Uterus (tissue), 3 donors: ENCODE measurements at regions not wholly inside any gene's neighbourhood (a gene's known extent, or its start where the extent isn't known, plus 50 kb on each side); places are given as distances from the start of the nearest gene placed in this dataset.

Source experiments
- DNase-seq, 2 donors: peaks; one replicate each; pipeline ENCODE4 v3.0.0-alpha.2; 2019 to 2020
- H3K27ac ChIP-seq, 2 donors: fragments of 200-600 bp; sonication (generic); 1 replicate in 1 of 2; 2 replicates in 1 of 2; pipeline ENCODE4 v1.5.1; 2016 to 2018
- H3K27me3 ChIP-seq, 2 donors: fragments of 200-600 bp; sonication (generic); one replicate each; pipeline ENCODE4 v1.5.1; 2018 to 2019; ENCODE audit warnings: control low read depth in 1 of 2
- H3K36me3 ChIP-seq, 2 donors: fragments of 200-600 bp; sonication (generic); one replicate each; pipeline ENCODE4 v1.5.1; 2019; ENCODE audit warnings: control low read depth in 1 of 2
- H3K4me1 ChIP-seq, 2 donors: fragments of 200-600 bp; sonication (generic); one replicate each; pipeline ENCODE4 v1.5.1; 2018 to 2019; ENCODE audit warnings: control low read depth in 1 of 2
- H3K4me3 ChIP-seq, 2 donors: fragments of 200-600 bp; sonication (generic); 1 replicate in 1 of 2; 2 replicates in 1 of 2; pipeline ENCODE4 v1.5.1; 2018 to 2019; ENCODE audit warnings: mild to moderate bottlenecking in 1 of 2
- H3K9me3 ChIP-seq, 2 donors: fragments of 200-600 bp; sonication (generic); one replicate each; pipeline ENCODE4 v1.5.1; 2019; ENCODE audit warnings: control low read depth in 1 of 2
- CTCF ChIP-seq, 4 experiments: fragments of 200-600 bp in 2 of 4; fragments of 450-650 bp in 2 of 4; sonication (generic) in 2 of 4; IDR thresholded peaks; one replicate each; pipeline ENCODE4 v1.5.1; 2016 to 2019; ENCODE audit warnings: antibody characterized with exemption in 4 of 4, mild to moderate bottlenecking in 2 of 4, moderate library complexity in 1 of 4
- POLR2A ChIP-seq, 2 donors: fragments of 450-650 bp; IDR thresholded peaks; one replicate each; pipeline ENCODE4 v1.6.1; 2016; ENCODE audit warnings: antibody characterized with exemption in 2 of 2, mild to moderate bottlenecking in 1 of 2, moderate library complexity in 1 of 2
- intact Hi-C: fragments of 100-400 bp; cut with DNase I; formaldehyde crosslinking; loops from one replicate; pipeline ENCODE4 v1.15.1; 2023; ENCODE audit warnings: low total_unique reads
- donor health status: DM: yes; HTN: yes; CAD: no.

DNA sequence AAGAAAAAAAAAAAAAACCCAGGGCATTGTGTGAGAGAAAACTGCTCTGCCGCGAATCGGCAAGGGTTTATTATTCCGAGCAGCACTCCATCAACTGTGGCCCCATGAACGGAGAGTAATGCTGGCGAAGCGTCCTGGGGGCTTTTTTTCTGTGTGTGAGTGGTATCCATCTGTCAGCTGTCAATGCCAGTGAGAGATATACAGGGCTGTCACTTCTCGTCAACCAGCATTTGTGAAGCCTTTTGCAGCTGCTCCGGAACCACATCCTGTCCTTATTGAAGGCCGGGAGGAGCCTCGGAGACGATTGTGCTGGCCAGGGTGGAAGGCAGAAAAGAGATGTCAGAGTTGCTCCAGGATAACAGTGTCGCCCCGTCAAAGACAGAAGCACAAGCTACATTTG lies 356.9 kb upstream of the SMIM21 start:
- no peak for TF ChIP-seq CTCF (IDR thresholded peaks at IDR 0.05)
- no peak for TF ChIP-seq POLR2A (IDR thresholded peaks at IDR 0.05)
- no peak for DNase-seq
- intact Hi-C loops = no loop called here
- Histone ChIP-seq H3K27me3 (no peaks in the 10 kb centered on the region), H3K9me3 (no peaks in the 10 kb centered on the region), H3K36me3 (no peaks in the 10 kb centered on the region), H3K4me3 (peak overlapping the region in 1 of 2 donors; percentile 12), H3K4me1 (no peaks in the 10 kb centered on the region), H3K27ac (no peak overlapping the region)

DNA sequence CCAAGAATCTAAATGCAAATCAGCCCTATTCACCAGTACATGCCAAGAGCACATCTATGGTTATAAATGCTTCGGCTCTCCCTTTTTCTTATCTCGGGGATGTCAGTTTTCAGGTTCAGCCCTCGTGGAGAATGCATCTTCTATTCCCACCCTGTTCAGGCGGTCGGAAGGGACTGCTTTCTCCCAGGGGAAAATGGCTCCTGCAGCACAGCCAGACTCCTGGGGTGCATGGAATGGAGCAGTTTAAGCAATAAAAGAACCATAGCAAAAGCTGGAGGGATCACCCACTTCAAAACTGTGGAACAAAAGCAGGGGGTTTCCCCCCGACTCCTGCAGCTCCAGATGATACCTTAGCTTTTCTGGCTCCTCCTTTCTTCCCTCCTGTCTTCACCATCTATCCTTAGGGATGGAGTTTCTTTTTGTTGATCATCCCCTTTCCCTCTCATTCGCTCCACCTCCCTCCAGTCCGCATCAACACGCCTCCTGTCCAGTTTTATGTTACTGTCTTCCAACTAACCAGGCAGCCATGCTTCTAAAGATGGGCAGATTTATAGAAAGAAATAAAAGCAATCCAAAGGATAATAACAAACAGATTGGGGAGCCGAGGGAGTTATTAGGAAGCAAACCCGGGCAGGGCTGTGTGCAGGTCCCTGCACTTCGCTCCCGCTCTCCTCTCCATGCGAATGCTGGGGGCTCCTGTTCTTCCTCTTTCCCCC lies 356.2 kb upstream of the SMIM21 start:
- Histone ChIP-seq H3K36me3 (no peaks in the 10 kb centered on the region), H3K9me3 (no peaks in the 10 kb centered on the region), H3K27me3 (no peaks in the 10 kb centered on the region), H3K4me1 (no peaks in the 10 kb centered on the region), H3K4me3 (peak overlapping the region in 1 of 2 donors; percentile 12), H3K27ac (no peak overlapping the region)
- no peak for DNase-seq
- TF ChIP-seq POLR2A (IDR thresholded peaks at IDR 0.05) (no peak), CTCF (IDR thresholded peaks at IDR 0.05) (no peak)
- intact Hi-C loops = no loop called here

GRCh38 chr18:75782826-75783225 lies 355.3 kb upstream of the SMIM21 start:
- Histone ChIP-seq H3K4me1 (no peaks in the 10 kb centered on the region), H3K27me3 (no peaks in the 10 kb centered on the region), H3K4me3 (no peak overlapping the region), H3K9me3 (no peaks in the 10 kb centered on the region), H3K27ac (no peak overlapping the region), H3K36me3 (no peaks in the 10 kb centered on the region)
- DNase-seq = no peak
- TF ChIP-seq CTCF (IDR thresholded peaks at IDR 0.05) (no peak), POLR2A (IDR thresholded peaks at IDR 0.05) (no peak)
- intact Hi-C loops = no loop called here

GRCh38 chr18:75782204-75782603 lies 354.7 kb upstream of the SMIM21 start:
- TF ChIP-seq POLR2A (IDR thresholded peaks at IDR 0.05) = no peak
- no peaks in the 10 kb centered on the region for H3K27me3 ChIP-seq
- no peak for DNase-seq
- H3K36me3 ChIP-seq = no peaks in the 10 kb centered on the region
- intact Hi-C loops = no loop called here
- no peak overlapping the region for H3K27ac ChIP-seq
- no peaks in the 10 kb centered on the region for H3K4me1 ChIP-seq
- H3K9me3 ChIP-seq = no peaks in the 10 kb centered on the region
- H3K4me3 ChIP-seq = no peak overlapping the region

DNA sequence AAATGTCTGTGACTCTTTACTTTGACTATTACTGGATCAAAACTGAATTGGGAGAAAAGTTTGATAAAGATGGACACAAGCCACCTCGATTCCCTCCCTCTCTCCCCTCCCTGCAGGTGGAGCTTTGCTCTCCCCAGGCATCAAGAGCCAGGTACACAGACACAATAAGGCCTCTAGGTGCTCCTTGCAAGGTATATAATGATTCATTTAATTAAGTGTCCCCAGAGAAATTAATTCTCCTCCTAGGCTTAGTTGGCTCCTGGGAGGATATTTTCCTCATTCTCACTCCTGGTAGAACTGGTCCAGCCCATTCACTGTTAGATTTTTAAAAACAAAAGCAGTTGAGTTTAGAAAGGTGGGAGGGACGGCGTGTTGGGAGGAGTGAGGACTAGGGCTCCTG lies 352.4 kb upstream of the SMIM21 start:
- DNase-seq = no peak
- Histone ChIP-seq H3K27ac (no peak overlapping the region), H3K36me3 (no peaks in the 10 kb centered on the region), H3K4me1 (no peaks in the 10 kb centered on the region), H3K27me3 (no peaks in the 10 kb centered on the region), H3K9me3 (no peaks in the 10 kb centered on the region), H3K4me3 (no peak overlapping the region)
- intact Hi-C loops = no loop called here
- TF ChIP-seq POLR2A (IDR thresholded peaks at IDR 0.05) (no peak), CTCF (IDR thresholded peaks at IDR 0.05) (no peak)

DNA sequence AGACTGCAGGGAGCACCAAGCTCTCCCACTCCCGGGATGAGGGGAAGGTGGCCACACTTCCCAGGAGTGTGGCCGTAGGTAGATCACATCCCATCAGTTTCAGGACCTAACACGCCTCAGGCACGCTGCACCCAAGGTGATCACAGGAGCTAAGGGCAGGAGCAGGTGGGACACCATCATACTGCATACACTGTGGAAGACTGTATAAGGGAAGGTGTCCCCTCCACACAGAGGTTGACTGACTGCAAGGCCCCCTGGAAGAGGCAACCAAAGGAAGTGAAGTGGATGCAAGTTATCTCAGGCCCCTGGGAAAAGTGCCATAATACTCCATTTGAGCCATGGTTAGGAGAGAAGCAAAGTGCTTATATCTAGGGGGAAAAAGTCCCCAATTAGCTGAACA lies 351.9 kb upstream of the SMIM21 start:
- Histone ChIP-seq H3K27me3 (no peaks in the 10 kb centered on the region), H3K27ac (no peak overlapping the region), H3K36me3 (no peaks in the 10 kb centered on the region), H3K4me3 (no peak overlapping the region), H3K4me1 (no peaks in the 10 kb centered on the region), H3K9me3 (no peaks in the 10 kb centered on the region)
- no peak for DNase-seq
- TF ChIP-seq CTCF (IDR thresholded peaks at IDR 0.05) (no peak), POLR2A (IDR thresholded peaks at IDR 0.05) (no peak)
- intact Hi-C loops = no loop called here
